22Rv1 (cell line): ENCODE measurements at regions not wholly inside any gene's neighbourhood (a gene's known extent, or its start where the extent isn't known, plus 50 kb on each side); places are given as distances from the start of the nearest gene placed in this dataset.

Source experiments
- ZFX ChIP-seq: fragments of 450-650 bp; IDR thresholded peaks from 2 replicates; pipeline ENCODE4 v1.6.1; 2017; ENCODE audit warnings: antibody characterized with exemption, borderline replicate concordance
- TF ChIP-seq, protein P1 (sequence below): fragments of 450-650 bp; IDR thresholded peaks from 2 replicates; pipeline ENCODE4 v1.5.1; 2017; ENCODE audit warnings: mild to moderate bottlenecking

DNA sequence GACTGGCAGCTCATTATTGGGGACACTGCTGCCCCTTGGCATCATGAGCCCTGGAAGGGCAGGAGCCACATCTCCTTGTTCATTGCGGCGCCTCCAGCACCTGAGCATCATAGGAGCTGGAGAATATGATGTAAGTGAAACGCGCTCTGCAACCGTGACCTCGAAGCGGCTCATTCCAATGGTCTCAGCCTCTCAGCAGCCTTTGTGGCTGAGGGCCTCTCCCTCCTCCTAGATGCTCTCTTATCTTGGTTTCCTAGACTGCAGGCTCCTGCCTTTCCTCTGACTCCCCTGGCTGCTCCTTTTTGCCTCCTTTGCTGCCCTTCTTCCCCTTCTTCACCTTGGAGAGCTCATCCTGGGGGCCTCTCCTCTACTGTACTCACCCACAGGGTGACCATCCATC, 83.6 kb upstream of the CASZ1 start:
- TF ChIP-seq, protein P1, sequence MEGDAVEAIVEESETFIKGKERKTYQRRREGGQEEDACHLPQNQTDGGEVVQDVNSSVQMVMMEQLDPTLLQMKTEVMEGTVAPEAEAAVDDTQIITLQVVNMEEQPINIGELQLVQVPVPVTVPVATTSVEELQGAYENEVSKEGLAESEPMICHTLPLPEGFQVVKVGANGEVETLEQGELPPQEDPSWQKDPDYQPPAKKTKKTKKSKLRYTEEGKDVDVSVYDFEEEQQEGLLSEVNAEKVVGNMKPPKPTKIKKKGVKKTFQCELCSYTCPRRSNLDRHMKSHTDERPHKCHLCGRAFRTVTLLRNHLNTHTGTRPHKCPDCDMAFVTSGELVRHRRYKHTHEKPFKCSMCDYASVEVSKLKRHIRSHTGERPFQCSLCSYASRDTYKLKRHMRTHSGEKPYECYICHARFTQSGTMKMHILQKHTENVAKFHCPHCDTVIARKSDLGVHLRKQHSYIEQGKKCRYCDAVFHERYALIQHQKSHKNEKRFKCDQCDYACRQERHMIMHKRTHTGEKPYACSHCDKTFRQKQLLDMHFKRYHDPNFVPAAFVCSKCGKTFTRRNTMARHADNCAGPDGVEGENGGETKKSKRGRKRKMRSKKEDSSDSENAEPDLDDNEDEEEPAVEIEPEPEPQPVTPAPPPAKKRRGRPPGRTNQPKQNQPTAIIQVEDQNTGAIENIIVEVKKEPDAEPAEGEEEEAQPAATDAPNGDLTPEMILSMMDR, result no peak
- TF ChIP-seq ZFX, result no peak
